ENCODE measurements at regions not wholly inside any gene's neighbourhood (a gene's known extent, or its start where the extent isn't known, plus 50 kb on each side); places are given as distances from the start of the nearest gene placed in this dataset.
"Not testable (repeated sequence)": the region's sequence is repeated elsewhere in the genome, so short reads cannot be mapped to it uniquely, and the experiment has no call there.

DNA sequence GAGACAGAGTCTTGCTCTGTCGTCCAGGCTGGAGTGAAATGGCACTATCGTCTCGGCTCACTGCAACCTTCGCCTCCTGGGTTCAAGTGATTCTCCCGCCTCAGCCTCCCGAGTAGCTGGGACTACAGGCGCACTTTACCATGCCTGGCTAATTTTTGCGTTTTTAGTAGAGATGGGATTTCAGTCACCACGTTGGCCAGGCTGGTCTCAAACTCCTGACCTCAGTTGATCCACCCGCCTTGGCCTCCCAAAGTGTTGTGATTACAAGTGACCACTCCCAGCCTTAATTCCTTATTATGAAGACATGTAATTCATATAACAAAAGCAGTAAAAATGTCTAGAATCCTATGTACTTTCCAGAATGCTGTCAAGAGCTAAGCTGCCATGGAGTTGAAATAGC, 434.5 kb upstream of the ZNG1F start:
- DNase-seq (ENCODE audit: low spot score), result not testable (repeated sequence)

DNA sequence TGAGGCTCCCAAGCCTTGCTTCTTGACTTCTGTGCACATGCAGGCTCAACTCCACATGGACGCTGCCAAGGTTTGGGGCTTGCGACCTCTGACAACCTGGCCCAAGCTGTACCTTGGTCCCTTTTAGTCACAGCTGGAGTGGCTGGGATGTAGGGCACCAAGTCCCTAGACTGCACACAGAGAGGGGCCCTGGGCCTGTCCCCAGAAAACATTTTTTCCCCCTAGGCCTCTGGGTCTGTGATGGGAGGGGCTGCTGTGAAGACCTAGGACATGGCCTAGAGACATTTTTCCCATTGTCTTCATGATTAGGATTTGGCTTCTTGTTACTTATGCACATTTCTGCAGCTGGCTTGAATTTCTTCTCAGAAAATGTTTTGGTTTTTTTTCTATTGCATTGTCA, 430.1 kb upstream of the ZNG1F start:
- DNase-seq (ENCODE audit: low spot score), result not testable (repeated sequence)

DNA sequence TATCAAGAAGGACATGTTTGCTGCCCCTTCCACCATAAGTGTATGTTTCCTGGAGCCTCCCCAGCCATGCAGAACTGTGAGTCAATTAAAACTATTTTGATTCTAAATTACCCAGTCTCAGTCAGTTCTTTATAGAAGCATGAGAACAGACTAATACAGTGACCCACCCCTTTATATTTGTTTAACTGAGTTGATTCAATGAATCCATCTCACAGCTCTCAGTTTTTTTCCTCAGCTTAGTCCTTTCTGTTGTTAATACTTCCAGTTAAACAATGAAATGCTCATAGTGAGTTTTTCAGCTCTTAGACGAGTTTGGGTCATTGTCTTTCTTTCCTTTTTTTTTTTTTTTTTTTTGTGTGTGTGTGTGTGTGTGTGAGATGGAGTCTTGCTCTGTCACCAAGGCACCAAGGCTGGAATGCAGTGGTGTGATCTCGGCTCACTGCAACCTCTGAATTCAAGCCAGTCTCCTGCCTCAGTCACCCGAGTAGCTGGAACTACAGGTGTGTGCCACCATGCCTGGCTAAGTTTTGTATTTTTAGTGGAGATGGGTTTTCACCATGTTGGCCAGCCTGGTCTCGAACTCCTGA, 417.9 kb upstream of the ZNG1F start:
- DNase-seq (ENCODE audit: low spot score), result not testable (repeated sequence)

- not testable (repeated sequence) for DNase-seq (ENCODE audit: low spot score)
These were observed 376.5 kb upstream of the ZNG1F start for GRCh38 chr9:41565572-41565971.

Data from CD4-positive, alpha-beta T cell treated with Interleukin-15 for 4 hours (primary cell).